MM.1S (cell line): ENCODE measurements at regions not wholly inside any gene's neighbourhood (a gene's known extent, or its start where the extent isn't known, plus 50 kb on each side); places are given as distances from the start of the nearest gene placed in this dataset.

Source experiments
- CTCF ChIP-seq: fragments of 300-600 bp; sonication (generic); IDR thresholded peaks from 2 replicates; pipeline ENCODE4 v1.5.1; 2016; ENCODE audit warnings: antibody characterized with exemption, low read length, mixed read lengths
- EZH2 ChIP-seq: fragments of 300-600 bp; sonication (generic); optimal IDR thresholded peaks from 2 replicates; pipeline ENCODE3; 2017; ENCODE audit warnings: low read depth, mild to moderate bottlenecking, antibody characterized with exemption, low read length, mixed read lengths

DNA sequence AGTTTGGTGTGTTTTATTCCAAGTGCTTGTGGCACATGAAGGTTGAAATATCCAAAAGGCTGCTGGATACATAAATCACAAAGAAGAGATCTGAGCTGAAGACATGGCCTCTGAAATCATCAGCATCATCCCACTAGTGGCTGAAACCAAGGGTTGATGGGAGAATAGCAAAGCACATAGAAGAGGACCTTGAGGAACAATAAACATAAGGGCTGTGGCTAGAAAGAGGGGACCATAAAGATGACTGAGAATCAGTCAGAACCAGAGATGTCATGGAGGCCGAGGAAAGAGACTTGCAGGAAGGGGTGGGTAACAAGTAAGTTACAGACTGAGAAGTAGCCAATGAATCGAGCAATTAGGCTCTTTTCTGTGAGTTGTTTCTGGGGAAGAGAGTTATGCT, 116.8 kb downstream of the CDC42EP3 start:
- TF ChIP-seq CTCF, result no peak
- no peak for TF ChIP-seq EZH2
